HUES48 (cell line): ENCODE measurements at regions not wholly inside any gene's neighbourhood (a gene's known extent, or its start where the extent isn't known, plus 50 kb on each side); places are given as distances from the start of the nearest gene placed in this dataset.
"Not testable (repeated sequence)": the region's sequence is repeated elsewhere in the genome, so short reads cannot be mapped to it uniquely, and the experiment has no call there.

ENCODE experiments used
- H3K27ac ChIP-seq: one replicate; pipeline ENCODE4 v1.7.0; 2013; ENCODE audit warnings: low read depth, low read length, inconsistent platforms
- H3K27me3 ChIP-seq: 2 replicates; pipeline ENCODE4 v1.6.1; 2013; ENCODE audit warnings: mild to moderate bottlenecking, low read length; ENCODE audit not compliant: control insufficient read depth, insufficient read depth
- H3K36me3 ChIP-seq: 2 replicates; pipeline ENCODE4 v1.6.1; 2013; ENCODE audit warnings: low read length; ENCODE audit not compliant: control insufficient read depth, insufficient read depth
- H3K4me1 ChIP-seq: 2 replicates; pipeline ENCODE4 v1.6.1; 2013; ENCODE audit warnings: mild to moderate bottlenecking, low read length; ENCODE audit not compliant: control insufficient read depth, insufficient read depth
- H3K4me3 ChIP-seq: 2 replicates; pipeline ENCODE4 v1.5.1; 2013; ENCODE audit warnings: mild to moderate bottlenecking, low read depth, low read length
- H3K9ac ChIP-seq: 2 replicates; pipeline ENCODE4 v1.6.1; 2013; ENCODE audit warnings: mild to moderate bottlenecking, low read depth, low read length, moderate library complexity
- H3K9me3 ChIP-seq: 2 replicates; pipeline ENCODE4 v1.6.1; 2013; ENCODE audit warnings: low read length; ENCODE audit not compliant: control insufficient read depth, insufficient read depth

GRCh38 chr6:170063851-170064602 is 226.9 kb downstream of the DLL1 start:
- no peaks in the 10 kb centered on the region for H3K27me3 ChIP-seq
- H3K4me3 ChIP-seq: no peak overlapping the region
- H3K4me1 ChIP-seq: no peaks in the 10 kb centered on the region
- H3K27ac ChIP-seq: no peak overlapping the region
- no peaks in the 10 kb centered on the region; the same call in 1 of the 2 replicates for H3K9me3 ChIP-seq
- no peaks in the 10 kb centered on the region for H3K36me3 ChIP-seq
- H3K9ac ChIP-seq: no peak overlapping the region

- H3K4me3 ChIP-seq: no peak overlapping the region
- no peaks in the 10 kb centered on the region; the same call in 1 of the 2 replicates for H3K9me3 ChIP-seq
- H3K36me3 ChIP-seq: no peaks in the 10 kb centered on the region
- H3K4me1 ChIP-seq: no peaks in the 10 kb centered on the region
- H3K27ac ChIP-seq: no peak overlapping the region
- no peaks in the 10 kb centered on the region for H3K27me3 ChIP-seq
- H3K9ac ChIP-seq: no peak overlapping the region
Measured at GRCh38 chr6:170063431-170063830, 227.4 kb downstream of the DLL1 start.

GRCh38 chr6:170062915-170063241 is 228.0 kb downstream of the DLL1 start:
- H3K9ac ChIP-seq: no peak overlapping the region
- no peak overlapping the region for H3K4me3 ChIP-seq
- H3K27ac ChIP-seq: no peak overlapping the region
- H3K9me3 ChIP-seq: no peaks in the 10 kb centered on the region; the same call in 1 of the 2 replicates
- no peaks in the 10 kb centered on the region for H3K36me3 ChIP-seq
- H3K4me1 ChIP-seq: no peaks in the 10 kb centered on the region
- H3K27me3 ChIP-seq: no peaks in the 10 kb centered on the region

GRCh38 chr6:170062209-170062914 is 228.5 kb downstream of the DLL1 start:
- no peaks in the 10 kb centered on the region for H3K36me3 ChIP-seq
- no peak overlapping the region for H3K4me3 ChIP-seq
- no peaks in the 10 kb centered on the region for H3K4me1 ChIP-seq
- no peaks in the 10 kb centered on the region for H3K27me3 ChIP-seq
- H3K27ac ChIP-seq: no peak overlapping the region
- H3K9me3 ChIP-seq: no peaks in the 10 kb centered on the region
- H3K9ac ChIP-seq: no peak overlapping the region

- Histone ChIP-seq H3K9ac (no peak overlapping the region), H3K4me3 (no peak overlapping the region)
Measured at GRCh38 chr6:170058878-170059485, 231.9 kb downstream of the DLL1 start.

GRCh38 chr6:170057961-170058877 is 232.7 kb downstream of the DLL1 start:
- H3K4me1 ChIP-seq: no peaks in the 10 kb centered on the region
- H3K27me3 ChIP-seq: no peaks in the 10 kb centered on the region
- H3K9me3 ChIP-seq: no peaks in the 10 kb centered on the region
- no peak overlapping the region for H3K9ac ChIP-seq
- no peak overlapping the region for H3K4me3 ChIP-seq
- H3K36me3 ChIP-seq: no peaks in the 10 kb centered on the region
- no peak overlapping the region for H3K27ac ChIP-seq

More at GRCh38 chr6:170058878-170059485, 231.9 kb downstream of the DLL1 start:
- Histone ChIP-seq H3K9me3 (no peaks in the 10 kb centered on the region), H3K27ac (no peak overlapping the region), H3K4me1 (no peaks in the 10 kb centered on the region), H3K36me3 (no peaks in the 10 kb centered on the region), H3K27me3 (no peaks in the 10 kb centered on the region)

- Histone ChIP-seq H3K9ac (no peak overlapping the region), H3K9me3 (no peaks in the 10 kb centered on the region), H3K27me3 (no peaks in the 10 kb centered on the region)
Measured at GRCh38 chr6:170057034-170057734, 233.7 kb downstream of the DLL1 start.

GRCh38 chr6:170056278-170056711 is 234.6 kb downstream of the DLL1 start:
- H3K4me1 ChIP-seq: no peaks in the 10 kb centered on the region
- H3K4me3 ChIP-seq: no peak overlapping the region
- no peaks in the 10 kb centered on the region for H3K36me3 ChIP-seq
- H3K9ac ChIP-seq: no peak overlapping the region
- H3K27ac ChIP-seq: no peak overlapping the region
- no peaks in the 10 kb centered on the region for H3K27me3 ChIP-seq
- H3K9me3 ChIP-seq: no peaks in the 10 kb centered on the region

More at GRCh38 chr6:170057034-170057734, 233.7 kb downstream of the DLL1 start:
- H3K4me3 ChIP-seq: no peak overlapping the region
- no peak overlapping the region for H3K27ac ChIP-seq
- H3K4me1 ChIP-seq: no peaks in the 10 kb centered on the region
- no peaks in the 10 kb centered on the region for H3K36me3 ChIP-seq

- H3K36me3 ChIP-seq, H3K4me1 ChIP-seq, H3K27ac ChIP-seq, H3K27me3 ChIP-seq, H3K9me3 ChIP-seq, H3K9ac ChIP-seq, H3K4me3 ChIP-seq: not testable (repeated sequence)
Measured at GRCh38 chr6:170055797-170056196, 235.1 kb downstream of the DLL1 start.

GRCh38 chr6:170053966-170054661 is 236.8 kb downstream of the DLL1 start:
- Histone ChIP-seq H3K27me3 (no peaks in the 10 kb centered on the region), H3K4me1 (no peaks in the 10 kb centered on the region), H3K4me3 (no peak overlapping the region), H3K9me3 (no peaks in the 10 kb centered on the region), H3K9ac (no peak overlapping the region), H3K36me3 (no peaks in the 10 kb centered on the region), H3K27ac (no peak overlapping the region)
